HepG2 (cell line): ENCODE measurements at regions not wholly inside any gene's neighbourhood (a gene's known extent, or its start where the extent isn't known, plus 50 kb on each side); places are given as distances from the start of the nearest gene placed in this dataset.

ENCODE experiments used
- ATAC-seq: fragments of 200-7000 bp; cut with Tn5 transposase; 3 replicates; pipeline ENCODE4 v1.9.1; 2020; ENCODE audit warnings: mild to moderate bottlenecking, moderate library complexity
- BruUV-seq: library from RNA; stranded (reverse); fragments of 400-500 nt; replicated peaks from 2 replicates; lab custom pipeline; 2021; lab: Mats Ljungman, UMichigan
- CTCF ChIA-PET: fragments of 300-600 bp; formaldehyde crosslinking; extraction: SDS; loops from one replicate; lab custom pipeline; 2021; ENCODE audit warnings: low total read pairs, inconsistent platforms, low intra/inter-chr PET ratio; lab: Yijun Ruan, JAX
- POLR2A ChIA-PET: fragments of 350-600 bp; sonication (Branson Sonifier 250); formaldehyde crosslinking; loops from one replicate; lab custom pipeline; 2020; ENCODE audit warnings: antibody characterized with exemption, inconsistent platforms; lab: Yijun Ruan, JAX
- DNase-seq: peaks from one replicate; pipeline ENCODE4 v3.0.0-alpha.2; 2015; ENCODE audit warnings: low spot score
- FAIRE-seq: peaks from 3 replicates; lab custom pipeline; 2011; peaks lifted over from hg19 to GRCh38; lab: Jason Lieb, UNC
- H2AFZ ChIP-seq: one replicate; pipeline ENCODE4 v1.6.1; 2011; ENCODE audit warnings: low read length, inconsistent platforms
- H3K27ac ChIP-seq: fragments of 300-600 bp; 3 replicates; pipeline ENCODE4 v1.8.0; 2011; ENCODE audit warnings: mixed run types, mild to moderate bottlenecking, mixed read lengths, low read length, inconsistent platforms; ENCODE audit not compliant: insufficient read depth; ENCODE audit errors: extremely low read length
- H3K27me3 ChIP-seq, 2 experiments: fragments of 200-600 bp in 1 of 2; 2 replicates in 1 of 2; 3 replicates in 1 of 2; pipeline versions ENCODE4 v1.6.0 to v1.8.0; 2011; ENCODE audit warnings: low read length in 2 of 2, mild to moderate bottlenecking in 2 of 2, moderate library complexity in 2 of 2, inconsistent platforms in 1 of 2; ENCODE audit not compliant: insufficient read depth in 2 of 2, control insufficient read depth in 1 of 2
- H3K36me3 ChIP-seq, 2 experiments: fragments of 200-600 bp in 1 of 2; replicated peaks in 1 of 2; 2 replicates in 1 of 2; 3 replicates in 1 of 2; pipeline versions ENCODE4 v1.5.1 to v1.8.0; 2011; ENCODE audit warnings: low read length in 2 of 2, inconsistent platforms in 1 of 2; ENCODE audit not compliant: insufficient read depth in 2 of 2, control insufficient read depth in 1 of 2
- H3K4me1 ChIP-seq: 2 replicates; pipeline ENCODE4 v1.5.1; 2012; ENCODE audit warnings: low read length, inconsistent platforms; ENCODE audit not compliant: insufficient read depth
- H3K4me2 ChIP-seq: 2 replicates; pipeline ENCODE4 v1.6.0; 2011; ENCODE audit warnings: low read depth, low read length, inconsistent platforms
- H3K4me3 ChIP-seq, 3 experiments: fragments of 200-600 bp in 1 of 3; sonication (generic), shearing (Covaris generic) in 1 of 3; replicated peaks in 1 of 3; 2 replicates each; pipeline ENCODE4 v1.5.1; 2011 to 2016; ENCODE audit warnings: low read length in 3 of 3, inconsistent platforms in 2 of 3, low read depth in 2 of 3, mild to moderate bottlenecking in 2 of 3, control low read depth in 1 of 3, mixed read lengths in 1 of 3; ENCODE audit not compliant: insufficient read depth in 1 of 3
- H3K79me2 ChIP-seq: one replicate; pipeline ENCODE4 v1.6.1; 2011; ENCODE audit warnings: low read length, inconsistent platforms; ENCODE audit not compliant: insufficient read depth
- H3K9ac ChIP-seq: 2 replicates; pipeline ENCODE4 v1.6.0; 2011; ENCODE audit warnings: mild to moderate bottlenecking, low read depth, low read length, inconsistent platforms; ENCODE audit not compliant: insufficient read depth
- H3K9me3 ChIP-seq: 2 replicates; pipeline ENCODE4 v1.5.1; 2012; ENCODE audit warnings: mild to moderate bottlenecking, low read length
- H4K20me1 ChIP-seq: 2 replicates; pipeline ENCODE4 v1.6.0; 2011; ENCODE audit warnings: inconsistent platforms, mild to moderate bottlenecking, low read length, moderate library complexity; ENCODE audit not compliant: insufficient read depth
- EP300 ChIP-seq, 3 experiments: sonication (generic) in 1 of 3; formaldehyde crosslinking in 1 of 3; IDR thresholded peaks; 2 replicates each; pipeline versions ENCODE4 v1.5.1 to v1.6.1; 2011 to 2020; ENCODE audit warnings: low read depth in 2 of 3, low read length in 2 of 3, borderline replicate concordance in 1 of 3, improper control_type of control experiment in 1 of 3, mild to moderate bottlenecking in 1 of 3, missing genetic modification reagents in 1 of 3, moderate library complexity in 1 of 3
- MAFF ChIP-seq: IDR thresholded peaks from 2 replicates; pipeline ENCODE4 v1.6.1; 2011; ENCODE audit warnings: low read depth, low read length, improper control_type of control experiment
- MAFK ChIP-seq, 2 experiments: IDR thresholded peaks in 1 of 2; conservative IDR thresholded peaks in 1 of 2; 2 replicates each; pipeline ENCODE4 v1.6.1; 2011; ENCODE audit warnings: improper control_type of control experiment in 2 of 2, low read length in 2 of 2
- REL ChIP-seq: sonication (generic); formaldehyde crosslinking; conservative IDR thresholded peaks from 2 replicates; pipeline ENCODE4 v1.8.0; 2022; ENCODE audit warnings: mild to moderate bottlenecking, missing genetic modification reagents, moderate library complexity
- ZMYM4 ChIP-seq: sonication (generic); formaldehyde crosslinking; IDR thresholded peaks from 2 replicates; pipeline ENCODE4 v1.8.1; 2023; ENCODE audit warnings: mild to moderate bottlenecking, missing genetic modification reagents
- ZNF570 ChIP-seq: sonication (generic); formaldehyde crosslinking; IDR thresholded peaks from 2 replicates; pipeline ENCODE4 v1.4.0; 2020; ENCODE audit warnings: mild to moderate bottlenecking, missing genetic modification reagents, borderline replicate concordance
- WGBS: methylation state at CpG from one replicate; pipeline ENCODE4 v1.1.6; 2017; ENCODE audit warnings: low lambda C conversion rate; 5-methylcytosine and 5-hydroxymethylcytosine counted together
- in situ Hi-C: cut with HindIII; loops from 2 replicates; pipeline ENCODE4 v1.10.0; 2017; ENCODE audit warnings: low pct_unique_long_range_greater_than_20kb; ENCODE audit not compliant: extremely low pct_ligation_motif_present
- intact Hi-C: fragments of 100-400 bp; cut with micrococcal nuclease; formaldehyde crosslinking; loops from one replicate; pipeline ENCODE4 v1.10.0; 2022; ENCODE audit not compliant: unreplicated experiment
- TF ChIP-seq, protein P1 (sequence below), 2 experiments: fragments of 450-650 bp in 1 of 2; sonication (generic) in 1 of 2; formaldehyde crosslinking; IDR thresholded peaks; 2 replicates each; pipeline versions ENCODE4 v1.5.0 to v1.8.0; 2020 to 2022; ENCODE audit warnings: mild to moderate bottlenecking in 1 of 2, missing genetic modification reagents in 1 of 2

DNA sequence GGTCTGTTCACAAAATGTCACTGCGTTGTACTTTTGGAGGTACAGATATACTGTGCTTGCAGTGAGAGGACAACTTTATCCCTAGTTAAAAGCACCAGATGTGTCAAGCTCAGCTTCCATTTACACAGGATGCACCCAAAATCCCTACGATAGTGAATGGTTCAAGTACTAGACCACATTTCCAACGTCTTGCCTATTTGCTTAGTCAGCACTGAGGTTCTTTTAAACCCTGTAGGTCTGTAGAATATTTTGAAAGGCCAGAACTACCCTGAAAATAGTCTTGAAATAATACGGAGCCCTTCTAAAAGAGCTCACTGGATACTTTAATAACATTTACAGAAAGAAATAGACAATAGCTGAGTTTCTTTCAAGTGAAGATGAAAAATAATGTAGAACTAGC lies 466.1 kb downstream of the FUT8 start:
- Histone ChIP-seq H3K9ac (no peak overlapping the region), H3K4me3 (no peak overlapping the region), H3K4me1 (no peaks in the 10 kb centered on the region), H3K36me3 (no peaks in the 10 kb centered on the region), H3K9me3 (peaks cover 5% of the 10 kb centered on the region; the same call in 1 of the 2 replicates), H4K20me1 (no peaks in the 10 kb centered on the region), H3K79me2 (no peaks in the 10 kb centered on the region), H2AFZ (no peak overlapping the region), H3K4me2 (no peak overlapping the region), H3K27me3 (peaks cover 0 to 6% of the 10 kb centered on the region in 2 experiments; a peak in 1 of 5 replicates), H3K27ac (no peak overlapping the region)
- BruUV-seq = no TSS peak
- TF ChIP-seq ZNF570 (CRISPR knock-in tag) (no peak), MAFF (peak; percentile 82), ZMYM4 (CRISPR knock-in tag) (no peak), REL (CRISPR knock-in tag) (no peak), EP300 (IDR thresholded peaks at IDR 0.05; ENCODE audit: low read depth in 2 of 2, low read length in 2 of 2) (no peak), EP300 (CRISPR knock-in tag; IDR thresholded peaks at IDR 0.05; ENCODE audit: borderline replicate concordance) (no peak), MAFK (conservative IDR thresholded peaks at IDR 0.05 in 1 of 2, IDR thresholded peaks at IDR 0.05 in 1 of 2; ENCODE audit: low read length in 2 of 2) (peak; percentile 85 to 90)
- TF ChIP-seq, protein P1, sequence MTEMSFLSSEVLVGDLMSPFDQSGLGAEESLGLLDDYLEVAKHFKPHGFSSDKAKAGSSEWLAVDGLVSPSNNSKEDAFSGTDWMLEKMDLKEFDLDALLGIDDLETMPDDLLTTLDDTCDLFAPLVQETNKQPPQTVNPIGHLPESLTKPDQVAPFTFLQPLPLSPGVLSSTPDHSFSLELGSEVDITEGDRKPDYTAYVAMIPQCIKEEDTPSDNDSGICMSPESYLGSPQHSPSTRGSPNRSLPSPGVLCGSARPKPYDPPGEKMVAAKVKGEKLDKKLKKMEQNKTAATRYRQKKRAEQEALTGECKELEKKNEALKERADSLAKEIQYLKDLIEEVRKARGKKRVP (CRISPR knock-in tag; IDR thresholded peaks at IDR 0.05) = no peak
- ATAC-seq (no peak), FAIRE-seq (no peak), DNase-seq (no peak)
- POLR2A ChIA-PET = no interaction called here
- intact Hi-C loops (no loop called here), in situ Hi-C loops (no loop called here)
- WGBS = under 1% methylated on average over 4 of the region's 4 CpGs
- CTCF ChIA-PET = no interaction called here
